IMR-90 (cell line): ENCODE measurements at regions not wholly inside any gene's neighbourhood (a gene's known extent, or its start where the extent isn't known, plus 50 kb on each side); places are given as distances from the start of the nearest gene placed in this dataset.

Experiments
- ATAC-seq: fragments of 200-7000 bp; cut with Tn5 transposase; 2 replicates; pipeline ENCODE4 v1.9.1; 2020; ENCODE audit warnings: low read depth, mild to moderate bottlenecking, moderate library complexity
- BruUV-seq: library from RNA; stranded (reverse); fragments of 400-500 nt; replicated peaks from 2 replicates; lab custom pipeline; 2021; lab: Mats Ljungman, UMichigan
- CTCF ChIA-PET: fragments of 300-600 bp; formaldehyde crosslinking; extraction: SDS; loops from one replicate; lab custom pipeline; 2021; ENCODE audit warnings: antibody characterized with exemption; lab: Yijun Ruan, JAX
- POLR2A ChIA-PET: fragments of 300-600 bp; sonication (Branson Sonifier 250); formaldehyde crosslinking; loops from one replicate; lab custom pipeline; 2022; ENCODE audit warnings: antibody characterized with exemption; ENCODE audit not compliant: unreplicated experiment; lab: Charles Lee
- DNase-seq: peaks from one replicate; pipeline ENCODE4 v3.0.0; 2013
- H2AFZ ChIP-seq: replicated peaks from 2 replicates; pipeline ENCODE3; 2013; ENCODE audit warnings: low read length, mild to moderate bottlenecking; ENCODE audit not compliant: poor library complexity
- H2AK5ac ChIP-seq: 2 replicates; pipeline ENCODE4 v1.6.1; 2013; ENCODE audit warnings: low read depth, low read length, inconsistent platforms
- H2AK9ac ChIP-seq: replicated peaks from 2 replicates; pipeline ENCODE3; 2013; ENCODE audit warnings: mild to moderate bottlenecking, low read depth, low read length, moderate library complexity; ENCODE audit not compliant: poor library complexity
- H2BK120ac ChIP-seq: 2 replicates; pipeline ENCODE4 v1.6.1; 2013; ENCODE audit warnings: low read depth, low read length, inconsistent platforms
- H2BK15ac ChIP-seq: 3 replicates; pipeline ENCODE4 v1.6.1; 2013; ENCODE audit warnings: low read depth, low read length, inconsistent platforms
- H2BK20ac ChIP-seq: 2 replicates; pipeline ENCODE4 v1.6.1; 2013; ENCODE audit warnings: low read depth, mild to moderate bottlenecking, inconsistent platforms, low read length, moderate library complexity
- H2BK5ac ChIP-seq: 2 replicates; pipeline ENCODE4 v1.6.1; 2013; ENCODE audit warnings: mild to moderate bottlenecking, low read depth, low read length, inconsistent platforms; ENCODE audit not compliant: poor library complexity, severe bottlenecking
- H3K14ac ChIP-seq: replicated peaks from 2 replicates; pipeline ENCODE4 v1.6.1; 2013; ENCODE audit warnings: low read depth, low read length, inconsistent platforms
- H3K18ac ChIP-seq: 2 replicates; pipeline ENCODE4 v1.6.1; 2013; ENCODE audit warnings: low read depth, low read length, control low read depth
- H3K23ac ChIP-seq: 2 replicates; pipeline ENCODE4 v1.6.1; 2013; ENCODE audit warnings: low read depth, low read length, inconsistent platforms
- H3K27ac ChIP-seq: 2 replicates; pipeline ENCODE4 v1.5.1; 2013; ENCODE audit warnings: mild to moderate bottlenecking, control low read depth, low read length; ENCODE audit not compliant: insufficient read depth
- H3K27me3 ChIP-seq: 2 replicates; pipeline ENCODE4 v1.6.1; 2013; ENCODE audit warnings: low read length; ENCODE audit not compliant: control insufficient read depth, insufficient read depth
- H3K36me3 ChIP-seq: 2 replicates; pipeline ENCODE4 v1.6.1; 2013; ENCODE audit warnings: low read length, mixed read lengths; ENCODE audit not compliant: control insufficient read depth, insufficient read depth
- H3K4ac ChIP-seq: 2 replicates; pipeline ENCODE4 v1.6.1; 2013; ENCODE audit warnings: low read depth, low read length, inconsistent platforms
- H3K4me1 ChIP-seq: 2 replicates; pipeline ENCODE4 v1.6.1; 2013; ENCODE audit warnings: low read length, mixed read lengths; ENCODE audit not compliant: control insufficient read depth, insufficient read depth
- H3K4me2 ChIP-seq: 2 replicates; pipeline ENCODE4 v1.6.1; 2013; ENCODE audit warnings: low read depth, mild to moderate bottlenecking, control low read depth, low read length, moderate library complexity
- H3K4me3 ChIP-seq: 2 replicates; pipeline ENCODE4 v1.5.1; 2013; ENCODE audit warnings: low read depth, mild to moderate bottlenecking, control low read depth, low read length, moderate library complexity; ENCODE audit not compliant: insufficient read depth
- H3K56ac ChIP-seq: 2 replicates; pipeline ENCODE4 v1.6.1; 2013; ENCODE audit warnings: low read length, inconsistent platforms; ENCODE audit not compliant: insufficient read depth; ENCODE audit errors: extremely low read depth
- H3K79me1 ChIP-seq, 2 experiments: 2 replicates each; pipeline ENCODE4 v1.6.1; 2013; ENCODE audit warnings: low read length in 2 of 2, inconsistent platforms in 1 of 2, low read depth in 1 of 2
- H3K9ac ChIP-seq: 2 replicates; pipeline ENCODE4 v1.6.1; 2013; ENCODE audit warnings: low read depth, low read length, control low read depth
- H3K9me1 ChIP-seq: 2 replicates; pipeline ENCODE4 v1.6.1; 2013; ENCODE audit warnings: low read length, inconsistent platforms; ENCODE audit not compliant: insufficient read depth
- H3K9me3 ChIP-seq: 2 replicates; pipeline ENCODE4 v1.6.1; 2013; ENCODE audit warnings: low read length; ENCODE audit not compliant: control insufficient read depth, insufficient read depth
- H4K20me1 ChIP-seq: 2 replicates; pipeline ENCODE4 v1.6.1; 2013; ENCODE audit warnings: low read length, inconsistent platforms; ENCODE audit not compliant: insufficient read depth
- H4K5ac ChIP-seq: 2 replicates; pipeline ENCODE4 v1.6.1; 2013; ENCODE audit warnings: mild to moderate bottlenecking, low read depth, low read length, control low read depth
- H4K8ac ChIP-seq, 2 experiments: 2 replicates each; pipeline ENCODE4 v1.6.1; 2013; ENCODE audit warnings: low read depth in 2 of 2, low read length in 2 of 2, control low read depth in 1 of 2, inconsistent platforms in 1 of 2
- H4K91ac ChIP-seq: 2 replicates; pipeline ENCODE4 v1.6.1; 2013; ENCODE audit warnings: low read depth, low read length, inconsistent platforms; ENCODE audit not compliant: insufficient read depth
- BHLHE40 ChIP-seq: fragments of 150-350 bp; IDR thresholded peaks from 2 replicates; pipeline ENCODE4 v1.6.1; 2016; ENCODE audit warnings: mild to moderate bottlenecking, low read depth, low read length
- RAD21 ChIP-seq: IDR thresholded peaks from 2 replicates; pipeline ENCODE4 v1.6.1; 2012; ENCODE audit warnings: low read length, improper control_type of control experiment
- WGBS, 2 experiments: methylation state at CpG; one replicate each; pipeline versions ENCODE4 v1.1.5 to v1.1.7; 2013; ENCODE audit warnings: missing lambda C conversion rate in 2 of 2; ENCODE audit not compliant: insufficient read length in 1 of 2; ENCODE audit errors: extremely low coverage in 2 of 2; 5-methylcytosine and 5-hydroxymethylcytosine counted together
- dilution Hi-C: fragments of 300-500 bp; cut with HindIII; formaldehyde crosslinking; loops from one replicate; pipeline ENCODE4 v1.14.3; 2018; ENCODE audit warnings: low sequenced_read_pairs; ENCODE audit not compliant: unreplicated experiment
- in situ Hi-C: fragments of 300-500 bp; cut with MboI; formaldehyde crosslinking; loops from 3 replicates; pipeline ENCODE4 v1.14.3; 2019; ENCODE audit warnings: low sequenced_read_pairs, inconsistent platforms, mixed read lengths
- intact Hi-C: fragments of 100-400 bp; cut with micrococcal nuclease; formaldehyde crosslinking; loops from 2 replicates; pipeline ENCODE4 v1.10.0; 2022

GRCh38 chr6:96743496-96743895, 93.8 kb downstream of the GPR63 start:
- WGBS, 2 experiments = no CpG with 5 or more reads among the region's 4 CpGs
- H2AK5ac ChIP-seq = no peak overlapping the region

More at GRCh38 chr6:96743496-96743895, 93.8 kb downstream of the GPR63 start:
- dilution Hi-C loops = no loop called here
- no TSS peak for BruUV-seq
- H4K91ac ChIP-seq = no peak overlapping the region
- no peaks in the 10 kb centered on the region for H3K4me1 ChIP-seq
- intact Hi-C loops = no loop called here
- no peak overlapping the region for H3K9ac ChIP-seq
- H3K79me1 ChIP-seq = no peaks in the 10 kb centered on the region
- no peak overlapping the region for H3K4me3 ChIP-seq
- no peak overlapping the region for H3K27ac ChIP-seq
- H3K56ac ChIP-seq = no peak overlapping the region
- H4K8ac ChIP-seq = no peak overlapping the region
- H3K9me3 ChIP-seq = no peaks in the 10 kb centered on the region
- H3K14ac ChIP-seq = no peak overlapping the region
- TF ChIP-seq BHLHE40 (no peak), RAD21 (no peak)
- H2AFZ ChIP-seq = no peak overlapping the region
- no peak overlapping the region for H3K23ac ChIP-seq
- no peak overlapping the region for H2BK15ac ChIP-seq
- H2BK20ac ChIP-seq = no peak overlapping the region
- H3K9me1 ChIP-seq = no peaks in the 10 kb centered on the region
- H3K18ac ChIP-seq = no peak overlapping the region
- no peak overlapping the region for H3K4ac ChIP-seq
- H3K36me3 ChIP-seq = no peaks in the 10 kb centered on the region
- no peak overlapping the region for H2BK120ac ChIP-seq
- DNase-seq (no peak), ATAC-seq (no peak)
- in situ Hi-C loops = no loop called here
- H4K20me1 ChIP-seq = no peaks in the 10 kb centered on the region
- no peaks in the 10 kb centered on the region for H3K27me3 ChIP-seq
- no peak overlapping the region for H4K5ac ChIP-seq
- H2BK5ac ChIP-seq = no peak overlapping the region
- no peak overlapping the region for H2AK9ac ChIP-seq
- ChIA-PET POLR2A (no interaction called here), CTCF (no interaction called here)
- no peak overlapping the region for H3K4me2 ChIP-seq
